ENCODE measurements at regions not wholly inside any gene's neighbourhood (a gene's known extent, or its start where the extent isn't known, plus 50 kb on each side); places are given as distances from the start of the nearest gene placed in this dataset.

GRCh38 chr1:88239205-88239604 lies 444.9 kb upstream of the PKN2 start:
- H3K27me3 ChIP-seq, result no peaks in the 10 kb centered on the region
- DNase-seq (ENCODE audit: extremely low spot score in 2 of 2), result no peak
- H3K9me3 ChIP-seq, result no peaks in the 10 kb centered on the region
- intact Hi-C loops (cut with DNase I), result no loop called here
- H3K27ac ChIP-seq, result no peak overlapping the region
- TF ChIP-seq, protein P1, sequence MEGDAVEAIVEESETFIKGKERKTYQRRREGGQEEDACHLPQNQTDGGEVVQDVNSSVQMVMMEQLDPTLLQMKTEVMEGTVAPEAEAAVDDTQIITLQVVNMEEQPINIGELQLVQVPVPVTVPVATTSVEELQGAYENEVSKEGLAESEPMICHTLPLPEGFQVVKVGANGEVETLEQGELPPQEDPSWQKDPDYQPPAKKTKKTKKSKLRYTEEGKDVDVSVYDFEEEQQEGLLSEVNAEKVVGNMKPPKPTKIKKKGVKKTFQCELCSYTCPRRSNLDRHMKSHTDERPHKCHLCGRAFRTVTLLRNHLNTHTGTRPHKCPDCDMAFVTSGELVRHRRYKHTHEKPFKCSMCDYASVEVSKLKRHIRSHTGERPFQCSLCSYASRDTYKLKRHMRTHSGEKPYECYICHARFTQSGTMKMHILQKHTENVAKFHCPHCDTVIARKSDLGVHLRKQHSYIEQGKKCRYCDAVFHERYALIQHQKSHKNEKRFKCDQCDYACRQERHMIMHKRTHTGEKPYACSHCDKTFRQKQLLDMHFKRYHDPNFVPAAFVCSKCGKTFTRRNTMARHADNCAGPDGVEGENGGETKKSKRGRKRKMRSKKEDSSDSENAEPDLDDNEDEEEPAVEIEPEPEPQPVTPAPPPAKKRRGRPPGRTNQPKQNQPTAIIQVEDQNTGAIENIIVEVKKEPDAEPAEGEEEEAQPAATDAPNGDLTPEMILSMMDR (IDR thresholded peaks at IDR 0.05), result no peak
- TF ChIP-seq POLR2AphosphoS5 (IDR thresholded peaks at IDR 0.05; ENCODE audit: insufficient read depth in 1 of 2, low read depth in 1 of 2), result no peak
- H3K4me1 ChIP-seq, result no peaks in the 10 kb centered on the region
- H3K4me3 ChIP-seq, result no peak overlapping the region
- H3K36me3 ChIP-seq, result no peaks in the 10 kb centered on the region

DNA sequence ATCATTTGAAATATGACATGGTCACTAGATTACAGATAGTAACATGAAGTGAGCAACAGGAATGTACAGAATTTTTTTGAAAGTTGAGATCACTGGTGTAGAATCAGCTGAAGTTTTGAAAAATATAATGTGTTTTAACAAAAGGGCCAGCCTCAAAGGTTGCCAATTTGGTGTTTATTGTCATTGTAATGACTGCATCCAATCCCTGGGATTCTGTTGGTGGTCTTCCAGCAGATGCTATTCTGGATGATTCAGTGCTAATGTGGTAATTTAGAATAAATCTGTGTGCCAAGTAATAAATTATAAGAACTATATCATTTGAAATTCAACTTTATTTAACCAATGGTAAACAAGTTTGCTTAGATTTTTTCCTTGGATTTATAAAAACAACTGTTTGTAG lies 436.4 kb upstream of the PKN2 start:
- TF ChIP-seq POLR2A (IDR thresholded peaks at IDR 0.05) (no peak), POLR2AphosphoS5 (IDR thresholded peaks at IDR 0.05; ENCODE audit: insufficient read depth in 1 of 2, low read depth in 1 of 2) (no peak)
- TF ChIP-seq, protein P1 (IDR thresholded peaks at IDR 0.05), result no peak
- H3K36me3 ChIP-seq, result no peaks in the 10 kb centered on the region
- no peaks in the 10 kb centered on the region for H3K27me3 ChIP-seq
- intact Hi-C loops (cut with DNase I), result no loop called here
- no peak overlapping the region for H3K27ac ChIP-seq
- no peak for DNase-seq (ENCODE audit: extremely low spot score in 2 of 2)
- H3K4me3 ChIP-seq, result no peak overlapping the region
- no peaks in the 10 kb centered on the region for H3K9me3 ChIP-seq
- no peaks in the 10 kb centered on the region for H3K4me1 ChIP-seq

GRCh38 chr1:88250915-88251314 lies 433.2 kb upstream of the PKN2 start:
- H3K9me3 ChIP-seq, result no peaks in the 10 kb centered on the region
- no peak overlapping the region for H3K4me3 ChIP-seq
- H3K36me3 ChIP-seq, result no peaks in the 10 kb centered on the region
- intact Hi-C loops (cut with DNase I), result no loop called here
- no peak overlapping the region for H3K27ac ChIP-seq
- TF ChIP-seq POLR2A (IDR thresholded peaks at IDR 0.05) (no peak), POLR2AphosphoS5 (IDR thresholded peaks at IDR 0.05; ENCODE audit: insufficient read depth in 1 of 2, low read depth in 1 of 2) (no peak)
- TF ChIP-seq, protein P1 (IDR thresholded peaks at IDR 0.05), result no peak
- H3K4me1 ChIP-seq, result no peaks in the 10 kb centered on the region
- DNase-seq (ENCODE audit: extremely low spot score in 2 of 2), result no peak
- no peaks in the 10 kb centered on the region for H3K27me3 ChIP-seq

- Histone ChIP-seq H3K27ac (no peak overlapping the region), H3K4me1 (no peaks in the 10 kb centered on the region), H3K27me3 (no peaks in the 10 kb centered on the region), H3K9me3 (no peaks in the 10 kb centered on the region), H3K36me3 (no peaks in the 10 kb centered on the region), H3K4me3 (no peak overlapping the region)
- TF ChIP-seq POLR2A (IDR thresholded peaks at IDR 0.05), result no peak
- TF ChIP-seq, protein P1 (IDR thresholded peaks at IDR 0.05), result no peak
- no peak for TF ChIP-seq POLR2AphosphoS5 (IDR thresholded peaks at IDR 0.05; ENCODE audit: insufficient read depth in 1 of 2, low read depth in 1 of 2)
- intact Hi-C loops (cut with DNase I), result no loop called here
- no peak for DNase-seq (ENCODE audit: extremely low spot score in 2 of 2)
Observed at GRCh38 chr1:88252745-88253144, 431.3 kb upstream of the PKN2 start.

- TF ChIP-seq POLR2A (IDR thresholded peaks at IDR 0.05) (no peak), POLR2AphosphoS5 (IDR thresholded peaks at IDR 0.05; ENCODE audit: insufficient read depth in 1 of 2, low read depth in 1 of 2) (no peak)
- Histone ChIP-seq H3K9me3 (no peaks in the 10 kb centered on the region), H3K36me3 (no peaks in the 10 kb centered on the region), H3K27me3 (no peaks in the 10 kb centered on the region), H3K27ac (no peak overlapping the region), H3K4me1 (no peaks in the 10 kb centered on the region), H3K4me3 (no peak overlapping the region)
- no peak for DNase-seq (ENCODE audit: extremely low spot score in 2 of 2)
- intact Hi-C loops (cut with DNase I), result no loop called here
Observed at GRCh38 chr1:88265606-88266005, 418.5 kb upstream of the PKN2 start.

- TF ChIP-seq POLR2AphosphoS5 (IDR thresholded peaks at IDR 0.05; ENCODE audit: insufficient read depth in 1 of 2, low read depth in 1 of 2), result no peak
- TF ChIP-seq, protein P1 (IDR thresholded peaks at IDR 0.05), result no peak
- TF ChIP-seq POLR2A (IDR thresholded peaks at IDR 0.05), result no peak
- intact Hi-C loops (cut with DNase I), result no loop called here
- no peak overlapping the region for H3K4me3 ChIP-seq
- H3K9me3 ChIP-seq, result no peaks in the 10 kb centered on the region
- H3K36me3 ChIP-seq, result no peaks in the 10 kb centered on the region
- no peaks in the 10 kb centered on the region for H3K4me1 ChIP-seq
- H3K27ac ChIP-seq, result no peak overlapping the region
- H3K27me3 ChIP-seq, result no peaks in the 10 kb centered on the region
- DNase-seq (ENCODE audit: extremely low spot score in 2 of 2), result no peak
Observed at GRCh38 chr1:88266051-88266450, 418.0 kb upstream of the PKN2 start.
